ENCODE measurements at regions not wholly inside any gene's neighbourhood (a gene's known extent, or its start where the extent isn't known, plus 50 kb on each side); places are given as distances from the start of the nearest gene placed in this dataset.

- no peak for DNase-seq
Measured at GRCh38 chr4:179509489-179509888, 2067.3 kb upstream of the AGA start.

- no peak for DNase-seq
Measured at GRCh38 chr4:179521952-179522351, 2079.7 kb upstream of the AGA start.

GRCh38 chr4:179530958-179531357 is 2088.7 kb upstream of the AGA start:
- DNase-seq, result no peak

- no peak for DNase-seq
Measured at GRCh38 chr4:179536694-179537093, 2094.5 kb upstream of the AGA start.

- DNase-seq, result no peak
Measured at GRCh38 chr4:179539641-179540040, 2097.4 kb upstream of the AGA start.

GRCh38 chr4:179543771-179544170 is 2101.5 kb upstream of the AGA start:
- no peak for DNase-seq

- no peak for DNase-seq
Measured at GRCh38 chr4:179544496-179544895, 2102.3 kb upstream of the AGA start.

GRCh38 chr4:179552131-179552530 is 2109.9 kb upstream of the AGA start:
- DNase-seq, result no peak

GRCh38 chr4:179563741-179564140 is 2121.5 kb upstream of the AGA start:
- no peak for DNase-seq

- no peak for DNase-seq
Measured at GRCh38 chr4:179569549-179569948, 2127.3 kb upstream of the AGA start.

GRCh38 chr4:179582164-179582905 is 2140.1 kb upstream of the AGA start:
- DNase-seq, result no peak

GRCh38 chr4:179583221-179583620 is 2141.0 kb upstream of the AGA start:
- no peak for DNase-seq

- no peak for DNase-seq
Measured at GRCh38 chr4:179584101-179584500, 2141.9 kb upstream of the AGA start.

- no peak for DNase-seq
Measured at GRCh38 chr4:179585761-179586160, 2143.5 kb upstream of the AGA start.

GRCh38 chr4:179586460-179586859 is 2144.2 kb upstream of the AGA start:
- no peak for DNase-seq

- no peak for DNase-seq
Measured at GRCh38 chr4:179595671-179596410, 2153.6 kb upstream of the AGA start.

- DNase-seq, result no peak
Measured at GRCh38 chr4:179596621-179597020, 2154.4 kb upstream of the AGA start.

GRCh38 chr4:179597301-179597700 is 2155.1 kb upstream of the AGA start:
- no peak for DNase-seq

GRCh38 chr4:179601671-179602070 is 2159.4 kb upstream of the AGA start:
- no peak for DNase-seq

GRCh38 chr4:179605196-179605595 is 2163.0 kb upstream of the AGA start:
- DNase-seq, result no peak

- no peak for DNase-seq
Measured at GRCh38 chr4:179607003-179607402, 2164.8 kb upstream of the AGA start.

GRCh38 chr4:179615704-179616103 is 2173.5 kb upstream of the AGA start:
- DNase-seq, result no peak

- DNase-seq, result no peak
Measured at GRCh38 chr4:179618966-179619365, 2176.7 kb upstream of the AGA start.

- DNase-seq, result no peak
Measured at GRCh38 chr4:179624768-179625181, 2182.5 kb upstream of the AGA start.

- DNase-seq, result no peak
Measured at GRCh38 chr4:179625406-179625805, 2183.2 kb upstream of the AGA start.
